Prostate gland (tissue), 2 donors: ENCODE measurements at regions not wholly inside any gene's neighbourhood (a gene's known extent, or its start where the extent isn't known, plus 50 kb on each side); places are given as distances from the start of the nearest gene placed in this dataset.
"Not testable (repeated sequence)": the region's sequence is repeated elsewhere in the genome, so short reads cannot be mapped to it uniquely, and the experiment has no call there.

Experiments used
- DNase-seq: peaks from one replicate; pipeline ENCODE4 v3.0.0-alpha.2; 2019; ENCODE audit warnings: low spot score
- H3K27ac ChIP-seq, 2 donors: fragments of 200-600 bp; sonication (generic); 2 replicates each; pipeline ENCODE4 v1.5.1; 2017 to 2019
- H3K27me3 ChIP-seq: fragments of 200-600 bp; sonication (generic); replicated peaks from 2 replicates; pipeline ENCODE4 v1.5.1; 2019; ENCODE audit not compliant: insufficient read depth
- H3K36me3 ChIP-seq, 2 donors: fragments of 200-600 bp; sonication (generic); 1 replicate in 1 of 2; 2 replicates in 1 of 2; pipeline versions ENCODE4 v1.5.1 to v1.8.1; 2017 to 2019
- H3K4me1 ChIP-seq: fragments of 200-600 bp; sonication (generic); replicated peaks from 2 replicates; pipeline ENCODE4 v1.5.1; 2019
- H3K4me3 ChIP-seq, 2 donors: fragments of 200-600 bp; sonication (generic); 2 replicates each; pipeline ENCODE4 v1.5.1; 2017 to 2019
- H3K9me3 ChIP-seq: fragments of 200-600 bp; sonication (generic); 2 replicates; pipeline ENCODE4 v1.5.1; 2017
- POLR2A ChIP-seq: fragments of 450-650 bp; IDR thresholded peaks from one replicate; pipeline ENCODE4 v1.6.1; 2016; ENCODE audit warnings: antibody characterized with exemption, mild to moderate bottlenecking
- POLR2AphosphoS5 ChIP-seq: sonication (generic); formaldehyde crosslinking; IDR thresholded peaks from one replicate; pipeline ENCODE4 v1.6.1; 2017; ENCODE audit warnings: antibody characterized with exemption
- WGBS: methylation state at CpG from one replicate; pipeline ENCODE4 v1.1.5; 2018; 5-methylcytosine and 5-hydroxymethylcytosine counted together
- intact Hi-C: fragments of 100-400 bp; cut with DNase I; formaldehyde crosslinking; loops from one replicate; pipeline ENCODE4 v1.14.2; 2022
- TF ChIP-seq, protein P1 (sequence below), 4 experiments: fragments of 200-600 bp in 2 of 4; fragments of 450-650 bp in 2 of 4; sonication (generic) in 2 of 4; IDR thresholded peaks; 1 replicate in 3 of 4; 2 replicates in 1 of 4; pipeline ENCODE4 v1.5.1; 2016 to 2019; ENCODE audit warnings: antibody characterized with exemption in 4 of 4, mild to moderate bottlenecking in 2 of 4, moderate library complexity in 2 of 4

DNA sequence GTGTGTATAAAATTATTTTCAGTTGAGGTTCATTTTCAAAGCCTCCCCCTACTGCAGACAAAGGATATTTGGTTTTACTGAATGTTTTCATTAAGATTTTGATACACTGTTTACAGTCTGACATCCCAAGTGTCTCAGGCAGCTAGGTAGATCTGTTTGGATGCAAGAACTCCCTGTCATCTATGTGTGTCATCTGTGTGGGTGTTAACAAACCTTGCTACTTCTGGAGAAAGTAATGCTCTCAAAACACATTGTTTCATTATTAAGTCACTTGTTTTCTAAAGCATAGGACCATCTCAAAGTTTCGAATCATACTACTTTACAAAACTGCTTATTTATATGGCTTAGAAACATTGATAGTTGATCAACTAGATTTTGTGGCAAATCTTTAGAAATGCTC is 114.5 kb upstream of the TMEM170B start:
- no peaks in the 10 kb centered on the region for H3K36me3 ChIP-seq
- 87% methylated on average over 1 of the region's 1 CpG for WGBS
- no peaks in the 10 kb centered on the region for H3K4me1 ChIP-seq
- DNase-seq, result no peak
- H3K9me3 ChIP-seq, result no peaks in the 10 kb centered on the region
- TF ChIP-seq POLR2A (no peak), POLR2AphosphoS5 (no peak)
- TF ChIP-seq, protein P1, sequence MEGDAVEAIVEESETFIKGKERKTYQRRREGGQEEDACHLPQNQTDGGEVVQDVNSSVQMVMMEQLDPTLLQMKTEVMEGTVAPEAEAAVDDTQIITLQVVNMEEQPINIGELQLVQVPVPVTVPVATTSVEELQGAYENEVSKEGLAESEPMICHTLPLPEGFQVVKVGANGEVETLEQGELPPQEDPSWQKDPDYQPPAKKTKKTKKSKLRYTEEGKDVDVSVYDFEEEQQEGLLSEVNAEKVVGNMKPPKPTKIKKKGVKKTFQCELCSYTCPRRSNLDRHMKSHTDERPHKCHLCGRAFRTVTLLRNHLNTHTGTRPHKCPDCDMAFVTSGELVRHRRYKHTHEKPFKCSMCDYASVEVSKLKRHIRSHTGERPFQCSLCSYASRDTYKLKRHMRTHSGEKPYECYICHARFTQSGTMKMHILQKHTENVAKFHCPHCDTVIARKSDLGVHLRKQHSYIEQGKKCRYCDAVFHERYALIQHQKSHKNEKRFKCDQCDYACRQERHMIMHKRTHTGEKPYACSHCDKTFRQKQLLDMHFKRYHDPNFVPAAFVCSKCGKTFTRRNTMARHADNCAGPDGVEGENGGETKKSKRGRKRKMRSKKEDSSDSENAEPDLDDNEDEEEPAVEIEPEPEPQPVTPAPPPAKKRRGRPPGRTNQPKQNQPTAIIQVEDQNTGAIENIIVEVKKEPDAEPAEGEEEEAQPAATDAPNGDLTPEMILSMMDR (IDR thresholded peaks at IDR 0.05), result no peak
- H3K4me3 ChIP-seq, result no peak overlapping the region
- H3K27ac ChIP-seq, result no peak overlapping the region
- intact Hi-C loops, result no loop called here
- no peaks in the 10 kb centered on the region for H3K27me3 ChIP-seq

DNA sequence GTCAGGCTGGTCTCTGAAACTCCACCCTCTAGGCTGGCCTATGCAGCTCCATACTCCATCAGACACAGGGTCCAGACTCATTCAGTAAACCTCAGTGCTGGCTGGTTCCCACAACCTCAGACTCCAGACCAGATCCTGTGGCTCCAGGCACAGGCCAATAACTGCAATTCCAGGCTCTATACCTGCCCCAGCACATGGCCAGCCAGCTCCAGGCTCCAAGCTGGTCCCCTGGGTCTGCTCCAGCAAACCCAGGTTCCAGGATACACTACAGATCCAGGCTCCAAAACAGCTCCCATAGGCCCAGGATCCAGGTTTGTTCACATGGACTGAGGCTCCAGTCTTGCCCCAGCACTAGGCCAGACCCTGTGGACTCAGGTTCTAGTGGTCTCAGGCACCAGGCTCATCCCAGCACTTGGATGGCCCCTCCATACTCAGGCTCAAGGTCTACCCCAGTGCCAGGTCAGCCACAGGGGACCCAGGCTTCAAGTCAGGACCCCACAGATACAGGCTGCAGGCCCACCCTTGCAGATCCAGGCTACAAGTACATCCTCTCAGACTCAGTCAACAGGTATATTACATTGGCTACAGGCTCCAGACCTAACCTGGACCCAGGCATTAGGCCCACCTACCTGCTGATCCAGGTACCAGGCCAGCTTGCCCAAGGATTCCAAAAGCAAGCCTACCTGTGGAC is 117.6 kb upstream of the TMEM170B start:
- no peak overlapping the region for H3K4me3 ChIP-seq
- DNase-seq, result no peak
- no peaks in the 10 kb centered on the region for H3K9me3 ChIP-seq
- intact Hi-C loops, result no loop called here
- no peak for TF ChIP-seq POLR2AphosphoS5
- TF ChIP-seq, protein P1 (IDR thresholded peaks at IDR 0.05), result no peak
- no peaks in the 10 kb centered on the region for H3K4me1 ChIP-seq
- no peaks in the 10 kb centered on the region for H3K36me3 ChIP-seq
- H3K27ac ChIP-seq, result no peak overlapping the region
- H3K27me3 ChIP-seq, result no peaks in the 10 kb centered on the region

DNA sequence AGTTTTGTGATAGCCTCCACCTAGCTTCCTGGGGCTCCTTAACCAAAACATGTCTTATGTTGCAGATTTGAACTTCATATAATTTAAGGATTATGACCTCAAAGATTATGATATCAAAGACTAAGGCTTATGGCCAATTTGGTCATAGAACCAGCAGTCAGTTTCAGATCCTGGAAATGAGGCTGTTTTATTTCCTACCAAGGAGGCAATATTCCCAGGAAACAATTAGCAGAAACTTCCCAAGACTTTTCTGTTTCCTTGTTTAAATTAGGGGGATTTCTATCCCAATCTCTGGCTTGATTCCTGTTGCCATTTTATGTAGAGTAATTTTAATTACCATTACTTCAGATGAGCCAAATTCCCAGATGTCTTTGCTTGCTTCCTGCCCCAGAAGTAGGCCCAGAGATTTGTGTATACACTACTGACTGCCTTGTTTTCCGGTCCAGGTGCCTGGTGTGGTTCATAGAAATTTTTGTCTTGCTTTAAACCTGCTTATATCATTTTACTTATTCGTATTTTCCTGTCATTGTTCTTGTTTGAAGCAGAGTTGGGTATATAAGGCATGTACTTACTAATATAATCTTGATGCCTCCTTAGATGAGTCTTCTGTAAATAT is 119.2 kb upstream of the TMEM170B start:
- 86% methylated on average over 2 of the region's 2 CpGs for WGBS
- Histone ChIP-seq H3K27me3 (no peaks in the 10 kb centered on the region), H3K9me3 (no peaks in the 10 kb centered on the region), H3K4me3 (no peak overlapping the region), H3K36me3 (no peaks in the 10 kb centered on the region), H3K27ac (no peak overlapping the region), H3K4me1 (no peaks in the 10 kb centered on the region)
- intact Hi-C loops, result no loop called here
- no peak for DNase-seq
- TF ChIP-seq, protein P1 (IDR thresholded peaks at IDR 0.05), result no peak
- no peak for TF ChIP-seq POLR2AphosphoS5
- no peak for TF ChIP-seq POLR2A

DNA sequence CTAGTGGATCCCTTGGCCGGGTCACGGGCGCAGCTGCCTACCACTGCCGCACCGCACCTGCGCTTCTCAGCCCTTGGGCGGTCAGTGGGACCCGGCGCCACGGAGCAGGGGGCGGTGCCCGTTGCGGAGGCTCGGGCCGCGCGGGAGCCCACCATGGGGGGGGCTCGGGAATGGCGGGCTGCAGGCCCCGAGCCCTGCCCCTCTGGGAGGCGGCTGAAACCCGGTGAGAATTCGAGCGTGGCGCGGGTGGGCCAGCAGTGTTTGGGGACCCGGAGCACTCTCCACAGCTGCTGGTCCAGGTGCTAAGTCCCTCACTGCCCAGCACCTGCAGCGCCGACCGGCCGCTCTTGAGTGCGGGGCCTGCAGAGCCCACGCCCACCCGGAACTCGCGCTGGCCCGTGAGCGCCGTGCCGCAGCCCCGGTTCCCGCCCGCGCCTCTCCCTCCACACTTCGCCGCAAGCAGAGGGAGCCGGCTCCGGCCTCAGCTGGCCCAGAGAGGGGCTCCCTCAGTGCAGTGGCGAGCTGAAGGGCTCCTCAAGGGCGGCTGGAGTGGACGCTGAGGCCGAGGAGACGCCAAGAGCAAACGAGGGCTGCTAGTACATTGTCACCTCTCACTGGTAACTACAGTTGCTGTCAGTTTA is 120.5 kb upstream of the TMEM170B start:
- no peak for DNase-seq
- Histone ChIP-seq H3K9me3 (no peaks in the 10 kb centered on the region), H3K36me3 (no peaks in the 10 kb centered on the region), H3K4me1 (no peaks in the 10 kb centered on the region), H3K27ac (no peak overlapping the region), H3K27me3 (no peaks in the 10 kb centered on the region), H3K4me3 (no peak overlapping the region)
- WGBS, result 96% methylated on average over 54 of the region's 54 CpGs
- intact Hi-C loops, result no loop called here
- TF ChIP-seq POLR2A (no peak), POLR2AphosphoS5 (no peak)
- TF ChIP-seq, protein P1 (IDR thresholded peaks at IDR 0.05), result no peak

DNA sequence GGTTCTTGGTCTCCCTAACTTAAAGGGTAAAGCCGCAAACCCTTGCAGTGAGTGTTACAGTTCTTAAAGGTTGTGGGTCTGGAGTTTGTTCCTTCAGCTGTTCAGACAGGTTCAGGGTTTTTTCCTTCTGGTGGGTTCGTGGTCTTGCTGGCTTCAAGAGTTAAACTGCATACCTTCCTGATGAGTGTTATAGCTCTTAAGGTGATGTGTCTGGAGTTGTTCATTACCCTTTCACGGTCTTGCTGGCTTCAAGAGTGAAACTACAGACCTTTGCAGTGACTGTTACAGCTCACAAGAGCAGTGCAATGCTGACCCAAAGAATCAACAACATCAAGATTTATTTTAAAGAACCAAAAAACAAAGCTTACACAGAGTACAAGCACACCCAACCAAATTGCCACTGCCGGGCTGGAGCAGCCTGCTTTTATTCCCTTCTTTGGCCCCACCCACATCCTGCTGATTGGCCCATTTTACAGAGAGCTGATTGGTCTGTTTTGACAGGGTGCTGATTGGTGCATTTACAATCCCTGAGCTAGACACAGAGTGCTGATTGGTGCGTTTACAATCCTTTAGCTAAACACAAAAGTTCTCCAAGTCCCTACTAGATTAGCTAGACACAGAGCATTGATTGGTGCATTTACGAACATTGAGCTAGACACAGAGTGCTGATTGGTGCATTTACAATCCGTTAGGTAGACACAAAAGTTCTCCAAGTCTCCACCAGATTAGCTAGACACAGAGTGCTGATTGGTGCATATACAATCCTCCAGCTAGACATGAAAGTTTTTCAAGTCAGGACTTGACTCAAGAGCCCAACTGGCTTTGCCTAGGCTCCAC is 121.2 kb upstream of the TMEM170B start:
- DNase-seq, H3K9me3 ChIP-seq, H3K4me1 ChIP-seq, H3K36me3 ChIP-seq, H3K27ac ChIP-seq, H3K27me3 ChIP-seq, intact Hi-C loops, H3K4me3 ChIP-seq: not testable (repeated sequence)
- WGBS, result 76% methylated on average over 7 of the region's 7 CpGs
